Muscle of leg (tissue), 3 donors: ENCODE measurements at regions not wholly inside any gene's neighbourhood (a gene's known extent, or its start where the extent isn't known, plus 50 kb on each side); places are given as distances from the start of the nearest gene placed in this dataset.
A peak's percentile ranks its signal among the peaks of the same experiment; 100 is the strongest.

Source experiments
- DNase-seq: peaks from one replicate; pipeline ENCODE4 v3.0.0; 2013
- H3K27ac ChIP-seq: one replicate; pipeline ENCODE4 v1.5.1; 2013; ENCODE audit warnings: mild to moderate bottlenecking, low read length, control low read depth
- H3K27me3 ChIP-seq: one replicate; pipeline ENCODE4 v1.6.1; 2013; ENCODE audit warnings: low read length; ENCODE audit not compliant: control insufficient read depth, insufficient read depth
- H3K36me3 ChIP-seq: one replicate; pipeline ENCODE4 v1.6.1; 2013; ENCODE audit warnings: low read length; ENCODE audit not compliant: control insufficient read depth, insufficient read depth
- H3K4me1 ChIP-seq: one replicate; pipeline ENCODE4 v1.6.1; 2013; ENCODE audit warnings: low read length; ENCODE audit not compliant: control insufficient read depth, insufficient read depth
- H3K4me3 ChIP-seq: one replicate; pipeline ENCODE4 v1.5.1; 2013; ENCODE audit warnings: low read length, control low read depth
- H3K9me3 ChIP-seq: replicated peaks from 2 replicates; pipeline ENCODE4 v1.6.1; 2013; ENCODE audit warnings: low read depth, low read length; ENCODE audit not compliant: control insufficient read depth
- WGBS: methylation state at CpG from one replicate; pipeline ENCODE4 v1.1.5; 2013; ENCODE audit warnings: missing lambda C conversion rate; ENCODE audit not compliant: insufficient coverage; 5-methylcytosine and 5-hydroxymethylcytosine counted together

DNA sequence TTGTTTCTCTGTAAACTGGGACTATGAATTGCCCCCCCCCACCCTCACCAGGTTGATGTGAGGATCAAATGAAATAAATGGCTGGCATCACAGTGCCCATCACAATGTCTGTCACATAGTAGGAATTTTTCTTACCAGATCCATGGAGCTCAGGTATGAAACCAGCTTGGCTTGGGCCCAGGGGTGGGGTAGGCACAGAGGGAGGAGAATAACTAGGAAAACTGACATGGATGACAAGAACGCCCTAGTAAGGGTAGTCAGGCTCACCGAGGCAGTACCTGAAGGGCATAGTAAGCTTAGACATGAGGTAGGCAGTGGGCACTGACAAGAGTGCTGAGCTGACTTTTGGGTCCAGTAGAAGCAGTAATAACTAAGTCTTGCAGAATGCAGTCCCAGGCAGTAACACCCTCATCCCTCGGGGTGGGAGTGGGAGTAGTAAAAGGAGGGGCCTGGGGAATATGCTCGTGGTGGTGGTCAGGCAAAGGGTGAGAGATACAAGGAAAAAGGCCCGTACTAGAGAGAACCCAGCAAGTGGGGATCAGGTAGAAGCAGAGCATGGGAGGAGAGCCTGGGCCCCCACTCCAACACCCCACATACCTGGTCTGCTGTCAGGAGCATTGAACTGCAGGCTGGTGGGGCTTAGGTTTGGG, 155.9 kb upstream of the PJA1 start:
- 48% methylated on average over 2 of the region's 5 CpGs for WGBS
- H3K4me3 ChIP-seq = no peak overlapping the region
- H3K36me3 ChIP-seq = no peaks in the 10 kb centered on the region
- peaks cover 6% of the 10 kb centered on the region for H3K4me1 ChIP-seq
- no peak overlapping the region for H3K27ac ChIP-seq
- DNase-seq = no peak
- H3K9me3 ChIP-seq = no peaks in the 10 kb centered on the region
- H3K27me3 ChIP-seq = peaks cover 35% of the 10 kb centered on the region

DNA sequence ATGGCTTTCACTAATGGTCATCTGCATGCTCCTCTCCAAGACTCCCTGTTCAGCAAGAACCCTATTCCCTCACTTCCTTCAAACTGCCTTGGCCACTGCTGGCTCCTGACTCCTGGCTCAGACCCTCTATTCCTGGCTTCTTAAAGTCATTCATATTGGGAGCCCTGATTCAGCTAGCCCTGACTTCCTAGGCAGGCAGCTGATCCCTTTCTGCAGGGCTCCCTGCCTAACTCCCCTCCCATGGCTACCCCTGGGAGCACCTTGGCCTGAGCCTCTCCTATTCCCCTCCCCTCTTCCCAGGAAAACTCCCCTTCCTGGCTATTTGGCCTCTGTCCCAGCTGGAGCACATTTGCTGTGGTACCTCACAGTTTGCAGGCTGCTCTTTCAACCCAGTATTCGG, 154.9 kb upstream of the PJA1 start:
- Histone ChIP-seq H3K4me1 (peaks cover 10% of the 10 kb centered on the region), H3K36me3 (no peaks in the 10 kb centered on the region), H3K27ac (no peak overlapping the region), H3K4me3 (no peak overlapping the region), H3K27me3 (peaks cover 37% of the 10 kb centered on the region), H3K9me3 (no peaks in the 10 kb centered on the region)
- peak; percentile 25 for DNase-seq
- WGBS = no CpG with 5 or more reads among the region's 1 CpG

DNA sequence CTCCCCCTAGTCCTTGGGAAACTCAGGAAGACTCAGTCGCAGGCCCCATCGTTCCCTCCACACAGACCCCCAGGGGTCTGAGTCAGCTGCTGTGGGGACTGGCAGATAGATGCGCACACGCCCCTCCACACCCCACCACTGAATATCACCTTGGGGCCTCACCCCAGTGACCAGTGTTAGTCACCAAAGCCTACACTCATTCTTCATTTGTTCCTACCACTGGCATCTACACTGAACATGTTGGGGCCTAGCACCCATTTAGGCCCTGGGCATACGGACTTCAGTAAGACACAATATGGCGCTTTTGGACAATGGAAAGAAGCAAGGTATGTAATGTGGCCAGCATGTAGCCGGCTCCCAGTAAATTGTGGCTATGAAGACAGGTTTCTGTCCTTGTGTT, 154.1 kb upstream of the PJA1 start:
- no peak overlapping the region for H3K4me3 ChIP-seq
- DNase-seq = no peak
- H3K27me3 ChIP-seq = peaks cover 39% of the 10 kb centered on the region
- no peaks in the 10 kb centered on the region for H3K9me3 ChIP-seq
- 96% methylated on average over 4 of the region's 7 CpGs for WGBS
- H3K27ac ChIP-seq = no peak overlapping the region
- H3K4me1 ChIP-seq = peaks cover 16% of the 10 kb centered on the region
- H3K36me3 ChIP-seq = no peaks in the 10 kb centered on the region

DNA sequence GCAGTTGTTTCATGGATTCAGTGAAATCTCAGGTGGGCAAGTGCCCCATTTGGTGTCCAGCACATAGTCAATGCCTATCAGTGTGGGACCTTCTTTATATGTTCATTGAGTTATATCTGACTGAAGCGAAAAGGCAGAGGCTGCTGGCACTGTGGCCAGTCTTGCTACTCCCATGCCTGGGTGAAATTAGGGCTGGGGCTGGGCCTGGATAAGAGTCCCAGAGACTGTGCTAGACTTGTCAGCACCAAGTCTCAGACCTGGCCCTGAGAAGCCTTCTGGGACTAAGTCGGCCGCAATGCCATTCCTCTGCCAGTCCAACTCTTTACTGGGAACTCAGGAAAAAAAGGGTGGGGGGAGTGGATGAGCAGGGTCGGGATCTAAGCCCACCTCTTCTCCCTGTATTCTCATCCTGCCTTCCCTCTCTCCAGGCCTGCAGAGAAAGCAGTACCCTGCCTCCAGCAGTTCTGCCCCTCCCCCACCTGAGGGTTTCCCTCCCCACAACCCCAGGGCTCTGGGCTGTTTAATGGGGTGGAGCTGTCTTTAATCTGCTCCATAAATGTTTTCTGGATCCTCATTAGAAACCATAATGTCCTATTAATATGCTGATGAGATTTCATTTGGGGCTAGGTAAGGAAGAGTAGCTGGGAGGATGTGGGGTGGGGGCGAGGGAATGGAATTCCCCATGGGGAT, 153.5 kb upstream of the PJA1 start:
- peaks cover 35% of the 10 kb centered on the region for H3K27me3 ChIP-seq
- H3K4me3 ChIP-seq = no peak overlapping the region
- DNase-seq = no peak
- WGBS = 100% methylated on average over 1 of the region's 5 CpGs
- H3K4me1 ChIP-seq = peaks cover 15% of the 10 kb centered on the region
- no peaks in the 10 kb centered on the region for H3K9me3 ChIP-seq
- H3K36me3 ChIP-seq = no peaks in the 10 kb centered on the region
- no peak overlapping the region for H3K27ac ChIP-seq

DNA sequence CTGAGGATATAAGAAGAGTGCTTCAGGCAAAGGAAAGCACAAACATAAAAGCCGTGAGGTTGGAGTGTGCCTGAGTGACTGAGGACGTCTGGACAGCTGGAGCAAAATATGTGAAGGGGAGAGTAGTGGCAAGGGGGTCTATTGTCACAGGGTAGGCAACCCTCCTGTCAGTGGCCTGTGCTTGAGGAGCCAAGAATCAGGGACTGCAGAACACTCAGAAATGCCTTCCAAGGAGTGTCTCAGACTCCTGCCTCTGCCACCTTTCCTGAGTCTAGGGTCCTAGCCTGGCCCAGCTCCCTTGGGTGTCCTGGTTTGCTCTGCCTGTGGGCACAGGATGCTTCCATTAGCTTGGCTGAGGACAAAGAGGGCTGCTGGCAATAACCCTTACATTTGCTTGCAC, 152.5 kb upstream of the PJA1 start:
- H3K4me1 ChIP-seq = peaks cover 21% of the 10 kb centered on the region
- H3K9me3 ChIP-seq = no peaks in the 10 kb centered on the region
- H3K27me3 ChIP-seq = peaks cover 33% of the 10 kb centered on the region
- no peak for DNase-seq
- H3K27ac ChIP-seq = no peak overlapping the region
- H3K36me3 ChIP-seq = no peaks in the 10 kb centered on the region
- 17% methylated on average over 2 of the region's 2 CpGs for WGBS
- H3K4me3 ChIP-seq = no peak overlapping the region

DNA sequence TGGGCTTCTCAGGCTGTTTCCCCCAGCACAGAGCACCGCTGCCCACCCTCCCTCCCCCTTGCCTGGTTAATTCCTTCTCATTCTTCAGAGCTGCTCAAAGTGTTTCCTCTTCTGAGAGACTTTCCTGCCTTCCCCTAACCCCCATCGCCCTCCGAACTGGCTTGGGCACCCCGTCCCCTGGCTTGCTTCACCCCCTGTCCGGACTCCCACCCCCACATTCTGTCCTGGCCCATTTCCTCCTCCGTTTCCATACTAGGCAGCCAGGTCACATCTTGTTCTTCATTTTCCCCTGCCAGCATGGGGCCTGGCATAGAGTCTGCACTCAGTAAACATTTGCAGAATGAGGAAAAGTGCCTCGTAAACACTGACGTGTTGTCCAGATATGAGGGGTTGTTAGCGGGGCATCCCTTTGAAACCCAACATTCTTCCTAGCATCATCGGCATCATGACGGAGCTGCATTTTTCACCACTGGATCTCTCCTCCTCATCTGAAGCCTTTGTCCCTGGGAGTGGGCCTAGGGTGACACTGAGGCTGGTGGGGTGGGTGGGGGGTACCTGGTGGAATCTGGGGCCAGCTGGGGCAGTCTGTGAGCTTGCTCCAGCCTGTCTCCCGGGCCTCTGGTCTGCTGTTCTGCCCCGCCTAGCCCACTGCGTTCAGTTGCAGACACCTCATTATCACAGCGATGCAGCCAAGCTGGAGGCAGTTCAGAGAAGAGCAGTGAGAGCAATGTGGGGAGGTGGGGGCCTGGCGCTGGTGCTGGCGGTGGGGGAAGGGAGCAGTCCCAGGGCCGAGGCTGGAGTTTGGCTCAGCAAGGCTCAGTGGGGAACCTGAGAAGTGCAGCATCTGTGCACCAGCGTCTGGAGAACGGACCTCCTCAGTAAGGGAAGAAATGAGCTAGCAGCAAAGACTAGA, 149.4 kb upstream of the PJA1 start:
- H3K36me3 ChIP-seq = no peaks in the 10 kb centered on the region
- DNase-seq = peak; percentile 60
- H3K4me1 ChIP-seq = peaks cover 27% of the 10 kb centered on the region
- H3K27me3 ChIP-seq = peaks cover 38% of the 10 kb centered on the region
- H3K27ac ChIP-seq = no peak overlapping the region
- 26% methylated on average over 12 of the region's 20 CpGs for WGBS
- no peak overlapping the region for H3K4me3 ChIP-seq
- H3K9me3 ChIP-seq = no peaks in the 10 kb centered on the region

DNA sequence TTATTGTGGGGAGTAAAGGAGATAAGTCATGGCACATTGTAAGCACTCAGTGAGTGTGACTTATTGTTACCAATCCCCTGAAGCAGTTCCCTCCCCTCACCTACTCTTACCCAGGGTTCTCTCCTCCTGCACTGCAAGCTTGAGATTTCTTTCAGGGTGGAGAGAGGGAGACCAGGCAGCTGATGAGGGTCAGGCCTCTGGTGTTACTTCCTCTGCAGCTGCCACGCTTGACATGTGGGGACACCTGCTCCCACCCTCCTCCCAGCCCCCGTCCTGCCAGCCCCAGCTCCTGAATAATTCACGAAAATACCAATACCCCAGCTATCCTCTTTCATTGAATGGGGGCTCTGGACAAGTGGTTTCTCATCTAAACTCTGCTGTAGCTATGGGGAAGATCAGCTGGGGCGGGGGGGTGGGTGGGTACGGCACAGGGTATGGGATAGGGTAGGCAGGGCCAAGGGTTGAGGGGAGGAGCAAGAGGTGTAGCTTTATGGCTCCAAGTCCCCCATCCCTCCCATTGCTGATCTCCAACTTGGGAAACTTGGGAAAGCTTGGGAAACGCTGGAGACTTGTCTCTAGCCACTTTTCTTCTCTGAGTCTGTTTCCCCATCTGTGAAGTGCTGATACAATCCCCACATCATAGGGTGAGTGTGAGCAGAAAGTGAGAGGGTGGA, 148.5 kb upstream of the PJA1 start:
- Histone ChIP-seq H3K27me3 (peaks cover 36% of the 10 kb centered on the region), H3K9me3 (no peaks in the 10 kb centered on the region), H3K27ac (no peak overlapping the region), H3K4me1 (peaks cover 27% of the 10 kb centered on the region), H3K4me3 (no peak overlapping the region), H3K36me3 (no peaks in the 10 kb centered on the region)
- 0% methylated on average over 1 of the region's 6 CpGs for WGBS
- DNase-seq = peak; percentile 48

DNA sequence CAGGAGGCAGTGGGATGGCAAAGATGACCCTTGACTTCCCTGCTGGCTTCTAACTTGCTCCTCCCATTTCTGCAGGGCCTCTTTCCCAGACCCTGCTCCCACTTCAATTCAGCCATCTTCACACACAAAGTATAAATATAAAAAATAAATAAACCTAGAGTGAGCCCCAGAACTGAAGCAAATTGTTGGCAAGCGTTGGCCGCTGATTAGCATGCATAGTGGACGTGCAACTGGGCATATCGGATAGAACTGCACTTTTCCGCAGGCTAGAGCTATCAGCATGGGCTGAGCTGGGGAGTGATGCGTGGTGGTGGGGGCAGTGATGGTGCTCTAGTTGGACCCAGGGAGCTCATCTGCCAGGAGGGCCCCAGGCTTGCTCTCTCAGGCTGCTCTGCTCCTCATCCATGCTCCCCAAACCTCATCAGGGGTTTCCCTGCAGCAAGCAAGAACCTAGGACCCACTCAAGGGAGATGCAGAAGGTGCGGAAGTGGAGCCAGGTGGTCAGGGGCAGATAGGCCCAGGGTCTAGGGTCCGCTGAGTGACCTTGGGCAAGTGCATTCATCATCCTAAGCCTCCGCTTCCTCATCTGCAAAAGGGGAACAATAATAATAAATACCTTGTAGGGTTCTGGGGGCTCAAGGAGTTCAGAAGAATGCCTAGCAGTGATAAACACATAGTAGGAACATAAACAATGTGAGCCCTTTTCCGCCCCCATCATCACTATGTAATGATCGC, 146.8 kb upstream of the PJA1 start:
- Histone ChIP-seq H3K4me3 (no peak overlapping the region), H3K27me3 (peaks cover 39% of the 10 kb centered on the region), H3K4me1 (peaks cover 27% of the 10 kb centered on the region), H3K9me3 (no peaks in the 10 kb centered on the region), H3K36me3 (no peaks in the 10 kb centered on the region), H3K27ac (no peak overlapping the region)
- 84% methylated on average over 4 of the region's 11 CpGs for WGBS
- no peak for DNase-seq

DNA sequence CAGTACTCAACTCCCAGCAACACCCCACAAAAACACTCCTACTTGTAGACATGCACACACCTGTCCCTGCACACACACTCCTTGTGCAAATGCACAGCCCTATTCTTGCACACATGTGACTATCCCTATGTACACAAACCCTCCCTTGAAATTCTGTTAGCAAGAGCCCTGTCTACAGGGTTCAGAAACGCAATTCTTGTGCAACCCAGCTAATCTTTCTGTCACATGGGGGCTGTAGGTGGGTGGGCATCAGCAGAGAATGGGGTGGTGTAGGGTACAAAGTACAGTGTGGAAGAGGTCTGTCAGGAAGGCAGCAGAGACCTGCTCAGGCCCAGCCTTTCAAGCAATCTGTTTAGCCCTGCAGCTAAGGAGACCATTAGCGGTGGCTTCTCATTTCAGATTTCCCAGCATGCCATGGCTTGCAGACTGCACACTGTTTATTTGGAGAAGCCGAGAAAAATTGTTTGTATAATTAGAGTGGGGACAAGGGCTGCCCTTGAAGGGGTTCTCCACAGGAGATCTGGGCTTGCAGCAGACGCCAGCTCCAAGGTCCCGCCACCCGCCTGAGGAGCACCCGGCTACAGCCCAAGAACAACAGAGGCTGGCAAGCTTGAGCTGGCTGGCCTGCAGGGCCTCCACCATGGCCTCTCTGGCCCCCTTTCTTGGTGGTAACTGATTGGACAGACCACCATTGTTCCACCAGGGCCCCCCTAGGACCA, 144.0 kb upstream of the PJA1 start:
- H3K4me1 ChIP-seq = peaks cover 16% of the 10 kb centered on the region
- whole genome bisulfite sequencing = 69% methylated on average over 7 of the region's 7 CpGs
- H3K4me3 ChIP-seq = no peak overlapping the region
- no peaks in the 10 kb centered on the region for H3K9me3 ChIP-seq
- peaks cover 47% of the 10 kb centered on the region for H3K27me3 ChIP-seq
- no peak overlapping the region for H3K27ac ChIP-seq
- no peaks in the 10 kb centered on the region for H3K36me3 ChIP-seq
- DNase-seq = no peak
